NCI-H748 treated with DMSO at 0.1 percent for 48 hours (cell line): ENCODE measurements at regions not wholly inside any gene's neighbourhood (a gene's known extent, or its start where the extent isn't known, plus 50 kb on each side); places are given as distances from the start of the nearest gene placed in this dataset.
A peak's percentile ranks its signal among the peaks of the same experiment; 100 is the strongest.
"Not testable (repeated sequence)": the region's sequence is repeated elsewhere in the genome, so short reads cannot be mapped to it uniquely, and the experiment has no call there.

ENCODE experiments used
- DNase-seq: peaks from one replicate; lab custom pipeline; 2025; lab: John Stamatoyannopoulos, UW

GRCh38 chrX:124426288-124427169 is 80.2 kb downstream of the SH2D1A start:
- no peak for DNase-seq

- no peak for DNase-seq
Observed at GRCh38 chrX:124433186-124433585, 86.8 kb downstream of the SH2D1A start.

- DNase-seq: no peak
Observed at GRCh38 chrX:124435616-124436015, 89.3 kb downstream of the SH2D1A start.

- peak; percentile 39 for DNase-seq
Observed at GRCh38 chrX:124440695-124441094, 94.3 kb downstream of the SH2D1A start.

- no peak for DNase-seq
Observed at GRCh38 chrX:124441971-124442590, 95.7 kb downstream of the SH2D1A start.

GRCh38 chrX:124455966-124456365 is 109.6 kb downstream of the SH2D1A start:
- no peak for DNase-seq

GRCh38 chrX:124459851-124460250 is 113.5 kb downstream of the SH2D1A start:
- DNase-seq: not testable (repeated sequence)

- DNase-seq: peak; percentile 78
Observed at GRCh38 chrX:124462931-124463330, 116.6 kb downstream of the SH2D1A start.

- no peak for DNase-seq
Observed at GRCh38 chrX:124467202-124467601, 120.8 kb downstream of the SH2D1A start.

GRCh38 chrX:124475358-124475757 is 129.0 kb downstream of the SH2D1A start:
- no peak for DNase-seq

- DNase-seq: no peak
Observed at GRCh38 chrX:124476562-124476961, 130.2 kb downstream of the SH2D1A start.

GRCh38 chrX:124478046-124478445 is 131.7 kb downstream of the SH2D1A start:
- no peak for DNase-seq

GRCh38 chrX:124488412-124489161 is 142.2 kb downstream of the SH2D1A start:
- no peak for DNase-seq

GRCh38 chrX:124493984-124494383 is 147.6 kb downstream of the SH2D1A start:
- DNase-seq: no peak

- DNase-seq: no peak
Observed at GRCh38 chrX:124497386-124497785, 151.0 kb downstream of the SH2D1A start.

- no peak for DNase-seq
Observed at GRCh38 chrX:124501586-124501985, 155.2 kb downstream of the SH2D1A start.

- no peak for DNase-seq
Observed at GRCh38 chrX:124502166-124502565, 155.8 kb downstream of the SH2D1A start.

- no peak for DNase-seq
Observed at GRCh38 chrX:124502599-124502998, 156.2 kb downstream of the SH2D1A start.

GRCh38 chrX:124504111-124504983 is 158.0 kb downstream of the SH2D1A start:
- DNase-seq: no peak

GRCh38 chrX:124506066-124506465 is 159.7 kb downstream of the SH2D1A start:
- no peak for DNase-seq

GRCh38 chrX:124507246-124507645 is 160.9 kb downstream of the SH2D1A start:
- DNase-seq: no peak

- no peak for DNase-seq
Observed at GRCh38 chrX:124518885-124519284, 172.5 kb downstream of the SH2D1A start.
